HFF-Myc (cell line): ENCODE measurements at regions not wholly inside any gene's neighbourhood (a gene's known extent, or its start where the extent isn't known, plus 50 kb on each side); places are given as distances from the start of the nearest gene placed in this dataset.

ENCODE experiments used
- DNase-seq: peaks from one replicate; pipeline ENCODE4 v3.0.0-alpha.2; 2011; ENCODE audit warnings: low read depth; ENCODE audit errors: extremely low read depth
- H3K4me3 ChIP-seq: replicated peaks from 2 replicates; pipeline ENCODE4 v1.5.1; 2011; ENCODE audit warnings: low read depth, mild to moderate bottlenecking, control low read depth, low read length
- TF ChIP-seq, protein P1 (sequence below): IDR thresholded peaks from 2 replicates; pipeline ENCODE4 v1.5.1; 2012; ENCODE audit warnings: mild to moderate bottlenecking, low read depth, low read length, control low read depth; ENCODE audit errors: missing control alignments

DNA sequence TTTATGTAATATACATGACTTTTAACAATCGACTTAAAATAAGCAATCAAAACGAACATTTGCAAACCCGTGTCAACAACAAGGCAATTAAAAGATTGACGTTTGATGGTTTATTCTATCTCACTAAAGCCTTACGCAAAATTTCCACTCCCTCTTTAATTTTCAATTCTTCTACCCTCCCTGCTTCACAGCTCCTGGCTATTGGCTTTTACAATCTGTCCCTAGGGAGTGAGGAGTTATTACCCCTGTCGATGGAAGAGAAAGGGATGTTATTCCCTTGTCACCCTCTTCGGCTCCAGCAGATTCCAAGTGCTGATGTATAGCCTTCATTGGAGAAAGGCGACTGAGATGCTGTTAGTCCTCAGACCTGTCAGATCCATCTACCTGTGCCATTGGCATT, 161.3 kb downstream of the ZNF281 start:
- H3K4me3 ChIP-seq: no peak overlapping the region
- no peak for DNase-seq
- TF ChIP-seq, protein P1, sequence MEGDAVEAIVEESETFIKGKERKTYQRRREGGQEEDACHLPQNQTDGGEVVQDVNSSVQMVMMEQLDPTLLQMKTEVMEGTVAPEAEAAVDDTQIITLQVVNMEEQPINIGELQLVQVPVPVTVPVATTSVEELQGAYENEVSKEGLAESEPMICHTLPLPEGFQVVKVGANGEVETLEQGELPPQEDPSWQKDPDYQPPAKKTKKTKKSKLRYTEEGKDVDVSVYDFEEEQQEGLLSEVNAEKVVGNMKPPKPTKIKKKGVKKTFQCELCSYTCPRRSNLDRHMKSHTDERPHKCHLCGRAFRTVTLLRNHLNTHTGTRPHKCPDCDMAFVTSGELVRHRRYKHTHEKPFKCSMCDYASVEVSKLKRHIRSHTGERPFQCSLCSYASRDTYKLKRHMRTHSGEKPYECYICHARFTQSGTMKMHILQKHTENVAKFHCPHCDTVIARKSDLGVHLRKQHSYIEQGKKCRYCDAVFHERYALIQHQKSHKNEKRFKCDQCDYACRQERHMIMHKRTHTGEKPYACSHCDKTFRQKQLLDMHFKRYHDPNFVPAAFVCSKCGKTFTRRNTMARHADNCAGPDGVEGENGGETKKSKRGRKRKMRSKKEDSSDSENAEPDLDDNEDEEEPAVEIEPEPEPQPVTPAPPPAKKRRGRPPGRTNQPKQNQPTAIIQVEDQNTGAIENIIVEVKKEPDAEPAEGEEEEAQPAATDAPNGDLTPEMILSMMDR: no peak

DNA sequence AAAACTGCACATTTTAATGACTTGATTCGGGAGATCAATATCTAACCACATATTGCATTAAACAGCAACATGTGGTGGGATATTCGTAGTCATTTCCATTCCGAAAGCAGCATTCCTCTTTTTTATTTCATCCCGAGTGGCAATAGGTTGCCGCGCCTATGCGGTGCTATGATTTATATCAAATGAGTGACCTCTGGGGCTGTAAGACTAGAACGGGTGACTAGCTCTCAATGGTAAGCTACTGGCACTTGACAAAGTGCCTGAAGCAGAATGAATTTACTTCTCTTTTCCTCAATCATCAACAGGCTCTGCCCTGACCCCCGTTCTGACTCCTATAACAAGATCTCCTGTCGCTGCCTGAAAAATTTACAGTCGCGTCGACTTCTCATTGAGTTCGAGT, 162.3 kb downstream of the ZNF281 start:
- no peak for DNase-seq
- TF ChIP-seq, protein P1: no peak
- no peak overlapping the region for H3K4me3 ChIP-seq

DNA sequence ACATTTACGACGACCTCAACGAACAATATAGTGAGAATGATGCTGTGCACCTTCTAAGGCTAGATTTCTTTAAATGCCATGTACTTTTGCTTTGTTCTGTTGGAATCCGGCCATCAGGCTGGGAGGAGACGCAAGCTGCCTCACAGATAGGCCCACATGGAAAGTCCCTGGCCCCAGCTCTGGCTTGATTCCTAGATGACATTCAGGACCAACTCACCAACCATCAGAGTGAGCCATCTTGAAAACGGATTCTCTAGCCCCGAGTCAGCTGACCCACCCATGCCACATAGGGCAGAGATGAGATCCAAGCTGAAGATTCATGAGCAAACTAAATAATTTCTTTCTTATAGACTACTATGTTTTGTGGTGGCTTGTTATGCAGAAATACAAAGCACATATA, 164.4 kb downstream of the ZNF281 start:
- no peak overlapping the region for H3K4me3 ChIP-seq
- no peak for DNase-seq
- TF ChIP-seq, protein P1: no peak

DNA sequence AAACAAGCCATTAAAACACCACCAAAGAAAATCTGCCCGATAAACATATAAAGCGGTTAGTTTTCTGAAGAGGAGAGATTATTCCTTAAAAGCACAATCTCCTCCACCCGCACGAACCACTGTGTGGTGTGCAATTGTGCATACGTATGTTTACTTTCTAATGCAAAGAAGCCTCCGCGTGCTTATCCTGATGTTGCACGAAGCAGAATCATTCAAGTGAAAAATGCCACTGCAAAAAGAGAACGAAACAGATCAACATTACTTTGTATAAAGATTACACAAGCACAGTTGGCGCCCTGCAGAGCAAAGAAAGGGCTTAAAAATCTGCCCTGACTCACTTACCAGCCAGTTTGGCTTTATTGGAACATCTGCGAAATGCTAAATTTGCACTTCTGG, 166.8 kb downstream of the ZNF281 start:
- TF ChIP-seq, protein P1: no peak
- peak overlapping the region; percentile 22 for H3K4me3 ChIP-seq
- DNase-seq: no peak

DNA sequence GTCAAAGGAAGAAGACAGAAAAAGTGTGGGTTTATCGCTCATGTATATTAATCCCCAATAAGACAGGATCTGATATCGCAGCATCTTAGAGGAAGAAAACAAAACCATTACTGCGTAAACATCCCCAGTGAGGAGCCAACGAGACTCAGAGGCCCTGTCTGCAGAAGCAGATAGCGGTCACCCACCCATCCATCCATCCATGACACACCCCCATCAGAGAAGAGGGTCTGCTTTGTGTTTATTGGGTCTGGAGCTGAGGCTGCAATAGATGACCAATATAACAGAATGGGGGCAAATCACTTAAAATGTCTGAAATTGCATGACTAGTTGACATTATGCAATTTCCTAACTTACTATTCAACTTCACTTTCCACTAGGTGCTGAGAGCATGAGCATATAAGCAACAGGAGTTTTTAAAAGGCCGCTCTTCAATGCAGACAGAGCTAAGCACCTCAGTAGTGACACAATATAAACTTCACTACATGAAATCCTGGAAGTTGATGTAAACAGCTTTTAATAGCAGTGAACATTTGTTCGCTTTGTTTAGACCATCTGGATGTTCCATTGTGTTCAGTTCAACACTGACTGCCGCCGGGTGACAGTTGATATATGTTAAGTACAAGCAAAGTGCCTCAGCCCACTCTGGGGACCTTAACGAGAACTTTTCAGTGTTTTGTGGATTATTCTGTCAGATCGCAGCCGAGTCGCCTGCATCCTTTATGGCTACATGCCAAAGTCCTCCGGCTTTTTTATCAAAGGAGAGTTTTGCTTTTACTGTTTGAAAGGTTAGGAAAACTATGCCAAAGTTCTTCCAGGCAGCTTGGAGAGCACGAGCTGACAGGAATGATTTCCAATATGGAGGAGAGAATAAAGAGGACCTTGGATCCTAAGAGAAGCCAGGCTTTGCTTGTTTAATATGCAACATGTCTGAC, 167.5 kb downstream of the ZNF281 start:
- peak overlapping the region; percentile 22 for H3K4me3 ChIP-seq
- TF ChIP-seq, protein P1: no peak
- DNase-seq: no peak

DNA sequence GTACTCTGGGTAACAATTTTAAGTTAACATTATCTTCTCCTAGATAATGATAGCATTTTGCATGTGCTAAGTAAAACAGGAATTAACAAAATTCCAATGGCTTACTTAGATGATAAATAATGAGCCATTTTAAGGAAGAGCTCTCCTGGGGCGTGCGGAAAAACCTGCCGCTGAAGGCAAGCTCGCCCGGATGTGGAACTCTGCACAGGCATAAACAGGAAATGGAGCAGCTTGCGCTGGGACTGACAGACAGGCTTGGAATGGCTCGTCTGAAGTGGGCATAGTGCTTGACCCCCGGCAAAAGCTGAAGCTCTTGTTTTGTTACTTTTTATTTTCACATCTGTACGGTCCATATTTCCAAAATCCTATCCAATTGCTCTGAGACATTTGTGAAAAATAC, 169.2 kb downstream of the ZNF281 start:
- DNase-seq: no peak
- TF ChIP-seq, protein P1: no peak
- H3K4me3 ChIP-seq: no peak overlapping the region
